ENCODE measurements at regions not wholly inside any gene's neighbourhood (a gene's known extent, or its start where the extent isn't known, plus 50 kb on each side); places are given as distances from the start of the nearest gene placed in this dataset.

- no peaks in the 10 kb centered on the region for H3K9me3 ChIP-seq (ENCODE audit: low read length)
- H3K9me2 ChIP-seq (replicated peaks; ENCODE audit: insufficient read depth, low read length) = no peaks in the 10 kb centered on the region
- no peak overlapping the region for H3K4me3 ChIP-seq (ENCODE audit: low read length)
- no peaks in the 10 kb centered on the region for H3K4me1 ChIP-seq (ENCODE audit: low read length)
- no peak for DNase-seq
- H2AFZ ChIP-seq (ENCODE audit: low read length) = no peak overlapping the region
- H3K27ac ChIP-seq (ENCODE audit: low read length) = no peak overlapping the region
- no peaks in the 10 kb centered on the region for H3K36me3 ChIP-seq (ENCODE audit: insufficient read depth, low read length)
- H3K9ac ChIP-seq (ENCODE audit: low read length) = no peak overlapping the region
- no peaks in the 10 kb centered on the region for H4K20me1 ChIP-seq (ENCODE audit: insufficient read depth, low read depth, low read length)
- no peaks in the 10 kb centered on the region for H3K27me3 ChIP-seq (ENCODE audit: low read length)
- no peak overlapping the region for H3K4me2 ChIP-seq (ENCODE audit: low read depth, low read length, poor library complexity, severe bottlenecking)
- H3K79me2 ChIP-seq (ENCODE audit: low read length) = no peaks in the 10 kb centered on the region
Observed at GRCh38 chr7:106606120-106606519, 54.8 kb downstream of the CCDC71L start.

DNA sequence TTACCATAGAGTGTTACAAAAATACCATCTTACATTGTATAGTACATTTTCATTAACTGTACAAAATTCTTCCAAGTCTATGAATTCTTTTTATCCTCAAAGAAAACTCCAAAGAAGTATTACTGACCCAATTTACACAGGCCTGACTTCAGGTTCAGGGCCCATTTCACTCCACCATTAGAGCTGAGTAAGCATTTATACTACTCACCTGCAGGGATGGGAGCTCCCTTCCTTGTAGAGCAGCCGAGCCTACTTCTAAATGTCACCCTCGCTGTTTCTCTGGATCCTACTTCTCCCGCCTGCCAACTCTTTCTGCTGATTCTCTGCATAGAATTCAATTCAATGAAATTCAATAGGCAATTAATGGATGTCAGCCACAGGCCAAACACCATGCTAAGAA is 56.0 kb downstream of the CCDC71L start:
- Histone ChIP-seq H3K4me3 (ENCODE audit: low read length) (no peak overlapping the region), H3K9me2 (replicated peaks; ENCODE audit: insufficient read depth, low read length) (no peaks in the 10 kb centered on the region), H3K9ac (ENCODE audit: low read length) (no peak overlapping the region), H3K4me1 (ENCODE audit: low read length) (no peaks in the 10 kb centered on the region), H3K36me3 (ENCODE audit: insufficient read depth, low read length) (no peaks in the 10 kb centered on the region), H4K20me1 (ENCODE audit: insufficient read depth, low read depth, low read length) (no peaks in the 10 kb centered on the region), H3K79me2 (ENCODE audit: low read length) (no peaks in the 10 kb centered on the region), H3K27me3 (ENCODE audit: low read length) (no peaks in the 10 kb centered on the region), H3K4me2 (ENCODE audit: low read depth, low read length, poor library complexity, severe bottlenecking) (no peak overlapping the region), H3K27ac (ENCODE audit: low read length) (no peak overlapping the region), H2AFZ (ENCODE audit: low read length) (no peak overlapping the region), H3K9me3 (ENCODE audit: low read length) (no peaks in the 10 kb centered on the region)
- DNase-seq = no peak

DNA sequence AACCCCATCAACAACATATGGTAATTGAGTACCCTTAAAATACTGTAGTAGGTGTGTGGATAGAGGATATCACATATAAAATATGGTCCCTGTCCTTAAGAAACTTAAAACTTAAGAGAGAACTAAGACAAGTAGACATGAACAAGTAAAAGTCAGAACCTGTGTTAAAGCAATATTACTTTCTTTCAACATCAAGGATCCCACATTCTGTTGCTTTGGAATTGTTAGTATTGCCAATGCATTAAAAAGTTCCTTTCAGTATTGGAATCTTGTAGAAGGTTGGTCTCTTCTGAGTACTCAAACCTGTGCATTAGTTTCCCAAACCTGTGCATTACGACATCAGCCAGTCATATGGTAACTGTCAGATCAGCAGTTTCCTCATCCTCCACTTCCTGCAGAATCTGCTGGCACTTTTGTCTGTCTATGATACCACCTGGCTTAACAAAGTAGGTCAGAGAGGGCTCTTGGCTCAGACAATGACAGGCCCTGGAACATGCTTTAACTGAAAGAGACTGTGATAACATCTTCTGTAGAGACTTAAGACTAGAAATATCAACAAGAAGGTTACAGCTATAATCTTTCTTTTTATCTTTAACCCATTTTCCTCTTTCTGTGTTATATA is 56.5 kb downstream of the CCDC71L start:
- Histone ChIP-seq H3K4me3 (ENCODE audit: low read length) (no peak overlapping the region), H3K4me1 (ENCODE audit: low read length) (no peaks in the 10 kb centered on the region), H3K27ac (ENCODE audit: low read length) (no peak overlapping the region), H3K27me3 (ENCODE audit: low read length) (no peaks in the 10 kb centered on the region), H3K9me2 (replicated peaks; ENCODE audit: insufficient read depth, low read length) (no peaks in the 10 kb centered on the region), H3K79me2 (ENCODE audit: low read length) (no peaks in the 10 kb centered on the region), H3K36me3 (ENCODE audit: insufficient read depth, low read length) (no peaks in the 10 kb centered on the region), H2AFZ (ENCODE audit: low read length) (no peak overlapping the region), H3K9me3 (ENCODE audit: low read length) (no peaks in the 10 kb centered on the region), H4K20me1 (ENCODE audit: insufficient read depth, low read depth, low read length) (no peaks in the 10 kb centered on the region), H3K9ac (ENCODE audit: low read length) (no peak overlapping the region), H3K4me2 (ENCODE audit: low read depth, low read length, poor library complexity, severe bottlenecking) (no peak overlapping the region)
- no peak for DNase-seq

DNA sequence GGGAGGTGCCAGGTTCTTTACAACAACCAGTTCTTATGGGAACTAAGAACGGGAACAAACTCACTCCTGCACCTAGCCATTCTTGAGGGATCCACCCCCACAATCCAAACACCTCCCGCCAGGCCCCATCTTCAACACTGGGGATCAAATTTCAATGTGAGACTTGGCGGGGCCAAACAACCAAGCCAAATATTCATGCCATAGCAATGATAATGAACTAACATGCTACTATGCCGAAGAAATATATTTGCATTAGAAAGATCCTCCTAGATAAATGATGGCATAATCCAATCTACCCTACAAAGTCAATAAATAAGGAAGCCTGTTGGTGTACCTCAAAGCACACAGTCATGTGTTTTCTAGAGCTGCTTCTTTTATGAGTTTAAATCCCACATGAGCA is 57.6 kb downstream of the CCDC71L start:
- Histone ChIP-seq H3K4me3 (ENCODE audit: low read length) (no peak overlapping the region), H4K20me1 (ENCODE audit: insufficient read depth, low read depth, low read length) (no peaks in the 10 kb centered on the region), H2AFZ (ENCODE audit: low read length) (no peak overlapping the region), H3K4me1 (ENCODE audit: low read length) (peaks cover 6% of the 10 kb centered on the region), H3K27ac (ENCODE audit: low read length) (no peak overlapping the region), H3K27me3 (ENCODE audit: low read length) (no peaks in the 10 kb centered on the region), H3K9me2 (replicated peaks; ENCODE audit: insufficient read depth, low read length) (no peaks in the 10 kb centered on the region), H3K9ac (ENCODE audit: low read length) (no peak overlapping the region), H3K36me3 (ENCODE audit: insufficient read depth, low read length) (no peaks in the 10 kb centered on the region), H3K79me2 (ENCODE audit: low read length) (no peaks in the 10 kb centered on the region), H3K4me2 (ENCODE audit: low read depth, low read length, poor library complexity, severe bottlenecking) (no peak overlapping the region), H3K9me3 (ENCODE audit: low read length) (no peaks in the 10 kb centered on the region)
- no peak for DNase-seq

- no peak for DNase-seq
- Histone ChIP-seq H3K4me3 (ENCODE audit: low read length) (no peak overlapping the region), H3K27ac (ENCODE audit: low read length) (no peak overlapping the region), H3K36me3 (ENCODE audit: insufficient read depth, low read length) (no peaks in the 10 kb centered on the region), H3K9me3 (ENCODE audit: low read length) (no peaks in the 10 kb centered on the region), H3K4me1 (ENCODE audit: low read length) (peaks cover 9% of the 10 kb centered on the region), H4K20me1 (ENCODE audit: insufficient read depth, low read depth, low read length) (no peaks in the 10 kb centered on the region), H3K27me3 (ENCODE audit: low read length) (no peaks in the 10 kb centered on the region), H3K4me2 (ENCODE audit: low read depth, low read length, poor library complexity, severe bottlenecking) (no peak overlapping the region), H2AFZ (ENCODE audit: low read length) (no peak overlapping the region), H3K9ac (ENCODE audit: low read length) (no peak overlapping the region), H3K79me2 (ENCODE audit: low read length) (no peaks in the 10 kb centered on the region), H3K9me2 (replicated peaks; ENCODE audit: insufficient read depth, low read length) (no peaks in the 10 kb centered on the region)
Observed at GRCh38 chr7:106602062-106602461, 58.9 kb downstream of the CCDC71L start.

- H3K4me3 ChIP-seq (ENCODE audit: low read length) = no peak overlapping the region
- no peaks in the 10 kb centered on the region for H4K20me1 ChIP-seq (ENCODE audit: insufficient read depth, low read depth, low read length)
- H3K4me1 ChIP-seq (ENCODE audit: low read length) = peaks cover 9% of the 10 kb centered on the region
- H3K79me2 ChIP-seq (ENCODE audit: low read length) = no peaks in the 10 kb centered on the region
- H3K27ac ChIP-seq (ENCODE audit: low read length) = no peak overlapping the region
- no peak overlapping the region for H3K4me2 ChIP-seq (ENCODE audit: low read depth, low read length, poor library complexity, severe bottlenecking)
- no peak overlapping the region for H2AFZ ChIP-seq (ENCODE audit: low read length)
- H3K9ac ChIP-seq (ENCODE audit: low read length) = no peak overlapping the region
- H3K36me3 ChIP-seq (ENCODE audit: insufficient read depth, low read length) = no peaks in the 10 kb centered on the region
- H3K9me2 ChIP-seq (replicated peaks; ENCODE audit: insufficient read depth, low read length) = no peaks in the 10 kb centered on the region
- DNase-seq = no peak
- H3K9me3 ChIP-seq (ENCODE audit: low read length) = no peaks in the 10 kb centered on the region
- H3K27me3 ChIP-seq (ENCODE audit: low read length) = no peaks in the 10 kb centered on the region
Observed at GRCh38 chr7:106600569-106601373, 60.2 kb downstream of the CCDC71L start.

DNA sequence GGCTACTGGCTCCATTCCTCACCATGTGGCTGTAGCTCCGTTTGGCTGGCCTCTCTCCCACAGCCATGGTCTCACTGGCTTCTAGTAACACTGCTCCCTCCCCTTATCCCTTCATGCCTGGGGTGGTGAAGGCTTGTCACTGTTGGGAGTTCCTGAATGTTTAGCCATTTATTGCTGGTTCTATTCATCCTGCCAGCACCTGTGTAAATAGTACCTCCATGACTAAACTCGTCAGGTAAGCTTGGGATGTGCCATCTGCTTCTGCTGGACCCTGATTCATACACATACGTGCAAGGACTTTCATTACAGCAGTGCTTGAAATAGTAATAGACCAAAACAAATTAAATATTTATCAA is 61.6 kb downstream of the CCDC71L start:
- H3K27me3 ChIP-seq (ENCODE audit: low read length) = no peaks in the 10 kb centered on the region
- no peaks in the 10 kb centered on the region for H3K9me3 ChIP-seq (ENCODE audit: low read length)
- H3K36me3 ChIP-seq (ENCODE audit: insufficient read depth, low read length) = no peaks in the 10 kb centered on the region
- H3K4me1 ChIP-seq (ENCODE audit: low read length) = peaks cover 9% of the 10 kb centered on the region
- H3K4me3 ChIP-seq (ENCODE audit: low read length) = no peak overlapping the region
- no peak for DNase-seq
- H2AFZ ChIP-seq (ENCODE audit: low read length) = peak overlapping the region; percentile 96
- no peaks in the 10 kb centered on the region for H3K9me2 ChIP-seq (replicated peaks; ENCODE audit: insufficient read depth, low read length)
- H4K20me1 ChIP-seq (ENCODE audit: insufficient read depth, low read depth, low read length) = no peaks in the 10 kb centered on the region
- no peak overlapping the region for H3K27ac ChIP-seq (ENCODE audit: low read length)
- no peak overlapping the region for H3K9ac ChIP-seq (ENCODE audit: low read length)
- no peak overlapping the region for H3K4me2 ChIP-seq (ENCODE audit: low read depth, low read length, poor library complexity, severe bottlenecking)
- no peaks in the 10 kb centered on the region for H3K79me2 ChIP-seq (ENCODE audit: low read length)

- Histone ChIP-seq H3K4me1 (ENCODE audit: low read length) (peaks cover 9% of the 10 kb centered on the region), H3K9me2 (replicated peaks; ENCODE audit: insufficient read depth, low read length) (no peaks in the 10 kb centered on the region), H3K27me3 (ENCODE audit: low read length) (no peaks in the 10 kb centered on the region), H3K4me2 (ENCODE audit: low read depth, low read length, poor library complexity, severe bottlenecking) (peak overlapping the region; percentile 61), H3K36me3 (ENCODE audit: insufficient read depth, low read length) (no peaks in the 10 kb centered on the region), H3K27ac (ENCODE audit: low read length) (no peak overlapping the region), H3K9ac (ENCODE audit: low read length) (no peak overlapping the region), H3K4me3 (ENCODE audit: low read length) (no peak overlapping the region), H3K79me2 (ENCODE audit: low read length) (no peaks in the 10 kb centered on the region), H3K9me3 (ENCODE audit: low read length) (no peaks in the 10 kb centered on the region), H2AFZ (ENCODE audit: low read length) (peak overlapping the region; percentile 96), H4K20me1 (ENCODE audit: insufficient read depth, low read depth, low read length) (no peaks in the 10 kb centered on the region)
- peak; percentile 91 for DNase-seq
Observed at GRCh38 chr7:106598663-106599342, 62.2 kb downstream of the CCDC71L start.

Data from Karpas-422 (cell line).